ENCODE measurements at regions not wholly inside any gene's neighbourhood (a gene's known extent, or its start where the extent isn't known, plus 50 kb on each side); places are given as distances from the start of the nearest gene placed in this dataset.

DNA sequence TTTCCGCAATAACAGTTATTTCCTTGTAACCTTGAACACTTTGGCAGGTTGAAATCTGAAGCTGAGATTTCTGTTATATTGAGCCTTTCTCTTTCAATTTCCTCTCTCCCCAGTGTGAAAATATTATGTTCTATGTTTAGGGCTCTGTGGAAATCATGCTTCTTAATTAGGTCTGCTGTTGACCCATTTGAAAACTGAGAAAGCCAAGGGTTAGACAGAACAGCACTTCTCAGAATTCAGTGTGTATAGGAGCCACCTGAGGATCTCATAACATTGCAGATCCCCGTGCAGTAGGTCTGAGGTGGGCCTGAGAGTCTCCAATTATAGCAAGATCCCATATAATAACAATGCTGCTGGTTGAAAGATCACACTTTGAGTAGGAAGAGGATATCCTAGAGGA lies 230.2 kb upstream of the NT5C1B start:
- no peak overlapping the region for H3K4me3 ChIP-seq
- H3K9ac ChIP-seq (ENCODE audit: insufficient read depth in 1 of 2, low read depth in 2 of 2, low read length in 2 of 2), result no peak overlapping the region
- ChIA-PET CTCF (ENCODE audit: low intra/inter-chr PET ratio) (no interaction called here), POLR2A (no interaction called here)
- H3K4me2 ChIP-seq (ENCODE audit: insufficient read depth, low read length), result no peak overlapping the region
- no peaks in the 10 kb centered on the region for H3K27me3 ChIP-seq (ENCODE audit: control insufficient read depth in 2 of 2, insufficient read depth in 2 of 2, low read length in 2 of 2)
- no peaks in the 10 kb centered on the region for H3K9me1 ChIP-seq (ENCODE audit: control insufficient read depth, insufficient read depth, low read length)
- no peak for DNase-seq (ENCODE audit: extremely low read depth in 1 of 4, low spot score in 3 of 4)
- no peak for ATAC-seq
- H4K20me1 ChIP-seq (replicated peaks; ENCODE audit: control insufficient read depth, insufficient read depth, low read length), result no peaks in the 10 kb centered on the region
- H3K4me1 ChIP-seq (replicated peaks in 1 of 2; ENCODE audit: control insufficient read depth in 2 of 2, insufficient read depth in 2 of 2, low read length in 2 of 2), result no peaks in the 10 kb centered on the region
- H2AFZ ChIP-seq (ENCODE audit: low read depth, low read length), result no peak overlapping the region
- no TSS peak for BruUV-seq (replicated peaks)
- no peak overlapping the region for H3K27ac ChIP-seq (ENCODE audit: extremely low read depth, low read depth, low read length)
- H3K79me2 ChIP-seq (ENCODE audit: control insufficient read depth, insufficient read depth, low read length), result no peaks in the 10 kb centered on the region
- TF ChIP-seq CSDE1 (IDR thresholded peaks at IDR 0.05) (no peak), ZFP30 (CRISPR knock-in tag; IDR thresholded peaks at IDR 0.05; ENCODE audit: borderline replicate concordance) (no peak), ZNF347 (CRISPR knock-in tag; IDR thresholded peaks at IDR 0.05; ENCODE audit: low read depth) (no peak), POLR2B (IDR thresholded peaks at IDR 0.05; ENCODE audit: low read depth, partially characterized antibody) (no peak), ZBTB17 (CRISPR knock-in tag; IDR thresholded peaks at IDR 0.05) (no peak), LEF1 (IDR thresholded peaks at IDR 0.05) (no peak), PHB (CRISPR knock-in tag; IDR thresholded peaks at IDR 0.05) (no peak), NFYB (IDR thresholded peaks at IDR 0.05; ENCODE audit: extremely low read depth, insufficient read length) (no peak)
- TF ChIP-seq, protein P1, sequence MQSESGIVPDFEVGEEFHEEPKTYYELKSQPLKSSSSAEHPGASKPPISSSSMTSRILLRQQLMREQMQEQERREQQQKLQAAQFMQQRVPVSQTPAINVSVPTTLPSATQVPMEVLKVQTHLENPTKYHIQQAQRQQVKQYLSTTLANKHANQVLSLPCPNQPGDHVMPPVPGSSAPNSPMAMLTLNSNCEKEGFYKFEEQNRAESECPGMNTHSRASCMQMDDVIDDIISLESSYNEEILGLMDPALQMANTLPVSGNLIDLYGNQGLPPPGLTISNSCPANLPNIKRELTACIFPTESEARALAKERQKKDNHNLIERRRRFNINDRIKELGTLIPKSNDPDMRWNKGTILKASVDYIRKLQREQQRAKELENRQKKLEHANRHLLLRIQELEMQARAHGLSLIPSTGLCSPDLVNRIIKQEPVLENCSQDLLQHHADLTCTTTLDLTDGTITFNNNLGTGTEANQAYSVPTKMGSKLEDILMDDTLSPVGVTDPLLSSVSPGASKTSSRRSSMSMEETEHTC (IDR thresholded peaks at IDR 0.05), result no peak
- TF ChIP-seq, protein P2, sequence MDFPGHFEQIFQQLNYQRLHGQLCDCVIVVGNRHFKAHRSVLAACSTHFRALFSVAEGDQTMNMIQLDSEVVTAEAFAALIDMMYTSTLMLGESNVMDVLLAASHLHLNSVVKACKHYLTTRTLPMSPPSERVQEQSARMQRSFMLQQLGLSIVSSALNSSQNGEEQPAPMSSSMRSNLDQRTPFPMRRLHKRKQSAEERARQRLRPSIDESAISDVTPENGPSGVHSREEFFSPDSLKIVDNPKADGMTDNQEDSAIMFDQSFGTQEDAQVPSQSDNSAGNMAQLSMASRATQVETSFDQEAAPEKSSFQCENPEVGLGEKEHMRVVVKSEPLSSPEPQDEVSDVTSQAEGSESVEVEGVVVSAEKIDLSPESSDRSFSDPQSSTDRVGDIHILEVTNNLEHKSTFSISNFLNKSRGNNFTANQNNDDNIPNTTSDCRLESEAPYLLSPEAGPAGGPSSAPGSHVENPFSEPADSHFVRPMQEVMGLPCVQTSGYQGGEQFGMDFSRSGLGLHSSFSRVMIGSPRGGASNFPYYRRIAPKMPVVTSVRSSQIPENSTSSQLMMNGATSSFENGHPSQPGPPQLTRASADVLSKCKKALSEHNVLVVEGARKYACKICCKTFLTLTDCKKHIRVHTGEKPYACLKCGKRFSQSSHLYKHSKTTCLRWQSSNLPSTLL (IDR thresholded peaks at IDR 0.05), result no peak
- intact Hi-C loops (cut with micrococcal nuclease) (no loop called here), in situ Hi-C loops (cut with MboI) (no loop called here)
- no peaks in the 10 kb centered on the region for H3K36me3 ChIP-seq (ENCODE audit: control insufficient read depth, insufficient read depth, low read length)
- no peak for FAIRE-seq
- H3K9me3 ChIP-seq (replicated peaks; ENCODE audit: control insufficient read depth, insufficient read depth, low read depth, low read length), result no peaks in the 10 kb centered on the region
- WGBS (ENCODE audit: insufficient coverage, low coverage, missing lambda C conversion rate), result 0% methylated on average over 2 of the region's 2 CpGs
